ENCODE measurements at regions not wholly inside any gene's neighbourhood (a gene's known extent, or its start where the extent isn't known, plus 50 kb on each side); places are given as distances from the start of the nearest gene placed in this dataset.

- Mint-ChIP-seq H3K9me3 (peaks cover 4% of the 10 kb centered on the region), H3K27me3 (peaks cover 3% of the 10 kb centered on the region), H3K4me3 (no peak overlapping the region), H3K4me1 (ENCODE audit: low read depth) (no peaks in the 10 kb centered on the region), H3K27ac (no peak overlapping the region), H3K36me3 (ENCODE audit: low read depth) (no peaks in the 10 kb centered on the region)
- POLR2A ChIA-PET, result interaction anchor here (0.7 kb wide), 1 partner anchor 1039 kb away, joined by 3 read pairs; no protein-coding TSS in a partner anchor
- no peak for DNase-seq
- no peak for ATAC-seq
- TF ChIP-seq, protein P1, sequence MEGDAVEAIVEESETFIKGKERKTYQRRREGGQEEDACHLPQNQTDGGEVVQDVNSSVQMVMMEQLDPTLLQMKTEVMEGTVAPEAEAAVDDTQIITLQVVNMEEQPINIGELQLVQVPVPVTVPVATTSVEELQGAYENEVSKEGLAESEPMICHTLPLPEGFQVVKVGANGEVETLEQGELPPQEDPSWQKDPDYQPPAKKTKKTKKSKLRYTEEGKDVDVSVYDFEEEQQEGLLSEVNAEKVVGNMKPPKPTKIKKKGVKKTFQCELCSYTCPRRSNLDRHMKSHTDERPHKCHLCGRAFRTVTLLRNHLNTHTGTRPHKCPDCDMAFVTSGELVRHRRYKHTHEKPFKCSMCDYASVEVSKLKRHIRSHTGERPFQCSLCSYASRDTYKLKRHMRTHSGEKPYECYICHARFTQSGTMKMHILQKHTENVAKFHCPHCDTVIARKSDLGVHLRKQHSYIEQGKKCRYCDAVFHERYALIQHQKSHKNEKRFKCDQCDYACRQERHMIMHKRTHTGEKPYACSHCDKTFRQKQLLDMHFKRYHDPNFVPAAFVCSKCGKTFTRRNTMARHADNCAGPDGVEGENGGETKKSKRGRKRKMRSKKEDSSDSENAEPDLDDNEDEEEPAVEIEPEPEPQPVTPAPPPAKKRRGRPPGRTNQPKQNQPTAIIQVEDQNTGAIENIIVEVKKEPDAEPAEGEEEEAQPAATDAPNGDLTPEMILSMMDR (IDR thresholded peaks at IDR 0.05), result no peak
- intact Hi-C loops (cut with micrococcal nuclease), result no loop called here
- CTCF ChIA-PET, result no interaction called here
Measured at GRCh38 chr5:116865651-116866050, 291.0 kb upstream of the SEMA6A start.

DNA sequence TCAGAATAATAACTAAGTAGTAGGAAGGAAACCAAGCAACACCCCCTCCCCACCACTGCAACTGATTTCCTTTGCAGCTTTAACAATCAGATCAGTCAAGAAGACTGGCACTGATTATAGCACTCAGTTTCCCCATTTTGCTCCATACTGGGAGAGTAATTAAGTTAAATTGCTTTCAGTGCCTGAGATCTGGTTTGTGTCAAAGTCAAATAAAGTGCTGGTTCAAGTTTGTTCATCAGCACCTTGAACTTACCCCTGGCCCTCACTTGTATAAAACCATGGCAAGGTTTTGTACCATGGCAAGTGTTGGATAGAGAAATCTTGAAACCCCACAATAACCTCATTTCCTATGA, 290.2 kb upstream of the SEMA6A start:
- H3K9me3 Mint-ChIP-seq, result peaks cover 2% of the 10 kb centered on the region
- no peaks in the 10 kb centered on the region for H3K36me3 Mint-ChIP-seq (ENCODE audit: low read depth)
- intact Hi-C loops (cut with micrococcal nuclease), result no loop called here
- CTCF ChIA-PET, result interaction anchor here (0.6 kb wide), 1 partner anchor 581 kb away, joined by 3 read pairs; no protein-coding TSS in a partner anchor
- TF ChIP-seq, protein P1 (IDR thresholded peaks at IDR 0.05), result no peak
- peaks cover 3% of the 10 kb centered on the region for H3K27me3 Mint-ChIP-seq
- POLR2A ChIA-PET, result no interaction called here
- H3K4me1 Mint-ChIP-seq (ENCODE audit: low read depth), result no peaks in the 10 kb centered on the region
- no peak overlapping the region for H3K4me3 Mint-ChIP-seq
- no peak for DNase-seq
- no peak for ATAC-seq
- H3K27ac Mint-ChIP-seq, result no peak overlapping the region

DNA sequence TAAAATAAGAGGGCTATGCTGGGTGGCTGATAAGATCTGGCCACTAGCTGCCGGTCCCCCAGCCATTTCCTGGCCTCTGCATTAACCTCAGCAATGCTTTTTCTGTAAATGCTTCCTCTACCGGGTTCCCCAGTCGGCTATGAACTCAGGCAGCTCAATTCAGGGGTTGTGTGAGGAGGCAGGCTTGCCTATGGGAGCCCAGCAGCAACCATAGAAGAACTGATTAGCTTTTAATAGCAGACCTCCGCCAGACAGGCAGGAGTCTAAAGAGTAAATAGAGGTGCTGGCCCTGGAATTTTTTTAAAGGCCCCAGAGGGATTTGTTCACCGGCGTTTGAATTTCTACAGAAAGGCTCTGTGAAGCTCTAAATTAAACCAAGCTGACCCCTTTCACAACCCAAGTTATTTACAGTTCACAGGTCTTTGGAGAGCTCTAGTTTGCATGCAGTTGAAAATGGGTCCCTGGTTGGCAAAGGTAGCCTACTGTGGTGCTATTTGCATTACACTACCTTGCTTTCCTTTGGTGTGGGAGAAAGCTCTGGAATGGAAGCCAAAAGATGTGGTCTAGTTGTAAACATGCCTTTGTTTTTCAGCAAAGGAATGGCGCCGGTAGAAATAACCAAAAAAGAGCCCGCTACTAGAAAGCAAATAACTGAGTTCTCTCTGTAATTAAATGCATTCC, 289.7 kb upstream of the SEMA6A start:
- H3K27ac Mint-ChIP-seq, result no peak overlapping the region
- peaks cover 3% of the 10 kb centered on the region for H3K27me3 Mint-ChIP-seq
- peaks cover 2% of the 10 kb centered on the region for H3K9me3 Mint-ChIP-seq
- no peaks in the 10 kb centered on the region for H3K36me3 Mint-ChIP-seq (ENCODE audit: low read depth)
- no peak overlapping the region for H3K4me3 Mint-ChIP-seq
- POLR2A ChIA-PET, result no interaction called here
- CTCF ChIA-PET, result interaction anchor here (0.6 kb wide), 1 partner anchor 580 kb away, joined by 3 read pairs; no protein-coding TSS in a partner anchor
- ATAC-seq, result no peak
- H3K4me1 Mint-ChIP-seq (ENCODE audit: low read depth), result no peaks in the 10 kb centered on the region
- TF ChIP-seq, protein P1 (IDR thresholded peaks at IDR 0.05), result no peak
- DNase-seq, result no peak
- intact Hi-C loops (cut with micrococcal nuclease), result no loop called here

DNA sequence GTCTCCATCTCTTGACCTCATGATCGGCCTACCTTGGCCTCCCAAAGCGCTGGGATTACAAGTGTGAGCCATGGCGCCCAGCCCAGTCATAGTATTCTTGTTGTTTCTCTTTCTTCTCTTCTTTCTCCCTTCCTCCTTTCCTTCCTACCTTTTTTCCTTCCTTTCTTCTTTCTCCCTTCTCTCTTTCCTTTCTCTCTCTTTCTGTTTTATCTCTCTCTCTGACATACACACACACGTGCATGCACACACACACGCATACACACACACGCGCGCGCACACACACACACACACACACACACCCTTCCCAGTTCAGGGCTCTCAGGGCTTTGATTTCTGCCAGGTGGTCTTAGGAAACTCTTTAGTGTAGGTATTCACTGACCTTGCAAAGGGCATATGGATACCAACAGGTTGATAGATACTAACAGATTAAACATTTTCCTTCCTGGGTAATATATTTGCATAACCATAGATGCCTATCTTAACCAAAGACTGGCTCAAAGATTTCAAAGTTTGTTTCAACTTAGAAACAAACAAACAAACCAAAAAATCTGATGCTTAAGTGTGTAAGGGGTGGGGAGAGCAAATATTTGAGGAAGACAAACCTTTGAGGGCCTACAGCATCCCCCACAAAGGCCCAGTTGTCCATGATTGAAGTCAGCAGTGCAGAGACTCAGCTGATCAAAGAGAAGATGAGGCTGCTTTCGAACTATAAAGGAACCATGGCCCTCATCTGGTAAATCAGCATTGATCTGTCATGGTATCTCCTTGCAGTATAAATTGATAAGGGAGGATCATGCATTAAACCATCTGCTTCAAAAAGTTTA, 288.2 kb upstream of the SEMA6A start:
- POLR2A ChIA-PET, result no interaction called here
- DNase-seq (no peak), ATAC-seq (no peak)
- Mint-ChIP-seq H3K9me3 (peaks cover 2% of the 10 kb centered on the region), H3K4me1 (ENCODE audit: low read depth) (no peaks in the 10 kb centered on the region), H3K36me3 (ENCODE audit: low read depth) (no peaks in the 10 kb centered on the region), H3K4me3 (no peak overlapping the region), H3K27ac (no peak overlapping the region), H3K27me3 (peaks cover 3% of the 10 kb centered on the region)
- TF ChIP-seq, protein P1 (IDR thresholded peaks at IDR 0.05), result no peak
- intact Hi-C loops (cut with micrococcal nuclease), result no loop called here
- CTCF ChIA-PET, result no interaction called here

DNA sequence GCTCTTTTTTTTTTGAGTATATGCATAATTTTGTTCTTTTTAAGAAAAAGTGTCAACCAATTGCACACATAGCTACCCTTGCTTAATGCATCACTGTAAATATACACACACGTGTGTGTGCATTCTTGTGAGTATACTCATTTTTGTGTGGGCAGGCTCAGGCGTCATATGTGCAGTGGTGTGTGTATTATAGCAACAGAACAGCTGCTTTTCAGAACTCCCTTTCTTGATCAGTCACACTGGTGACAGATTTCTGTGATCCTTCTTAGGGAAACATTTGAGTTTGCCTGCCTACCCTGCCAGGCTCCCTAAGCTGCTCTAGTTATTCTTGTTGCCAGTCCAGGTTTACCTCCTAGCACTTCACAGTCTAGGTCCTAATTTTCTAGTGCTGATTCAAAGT, 287.0 kb upstream of the SEMA6A start:
- Mint-ChIP-seq H3K27me3 (no peaks in the 10 kb centered on the region), H3K9me3 (peaks cover 2% of the 10 kb centered on the region), H3K36me3 (ENCODE audit: low read depth) (no peaks in the 10 kb centered on the region), H3K4me1 (ENCODE audit: low read depth) (no peaks in the 10 kb centered on the region), H3K4me3 (no peak overlapping the region), H3K27ac (no peak overlapping the region)
- ATAC-seq, result no peak
- TF ChIP-seq, protein P1 (IDR thresholded peaks at IDR 0.05), result no peak
- ChIA-PET CTCF (no interaction called here), POLR2A (no interaction called here)
- no peak for DNase-seq
- intact Hi-C loops (cut with micrococcal nuclease), result no loop called here
